ENCODE measurements at regions not wholly inside any gene's neighbourhood (a gene's known extent, or its start where the extent isn't known, plus 50 kb on each side); places are given as distances from the start of the nearest gene placed in this dataset.

GRCh38 chr1:56390934-56391731 lies 188.2 kb downstream of the PLPP3 start:
- TF ChIP-seq POLR2A (IDR thresholded peaks at IDR 0.05; ENCODE audit: low read depth, low read length) (no peak), POLR2AphosphoS5 (IDR thresholded peaks at IDR 0.05; ENCODE audit: low read depth, low read length) (no peak)
